Neural cell (in vitro differentiated cells): ENCODE measurements at regions not wholly inside any gene's neighbourhood (a gene's known extent, or its start where the extent isn't known, plus 50 kb on each side); places are given as distances from the start of the nearest gene placed in this dataset.

ENCODE experiments used
- H2AFZ ChIP-seq: fragments of 200-600, 300-800 bp; sonication (generic), shearing (Covaris generic); 2 replicates; pipeline ENCODE4 v1.6.0; 2014; ENCODE audit warnings: low read depth, mild to moderate bottlenecking, antibody characterized with exemption, low read length, moderate library complexity
- H3F3A ChIP-seq: fragments of 200-600 bp; shearing (Covaris generic); 2 replicates; pipeline ENCODE4 v1.6.1; 2016; ENCODE audit warnings: mild to moderate bottlenecking, moderate library complexity, mixed read lengths, antibody characterized with exemption, low read length; ENCODE audit not compliant: insufficient read depth, poor library complexity, severe bottlenecking
- H3K27ac ChIP-seq: fragments of 200-600, 300-800 bp; sonication (generic), shearing (Covaris generic); 2 replicates; pipeline ENCODE4 v1.5.1; 2014; ENCODE audit warnings: mild to moderate bottlenecking, low read length, moderate library complexity
- H3K27me3 ChIP-seq: fragments of 300-800, 200-600 bp; sonication (generic), shearing (Covaris generic); 2 replicates; pipeline ENCODE4 v1.6.0; 2014; ENCODE audit warnings: mild to moderate bottlenecking, low read depth, low read length, moderate library complexity; ENCODE audit not compliant: insufficient read depth
- H3K36me3 ChIP-seq: fragments of 300-800, 200-600 bp; sonication (generic), shearing (Covaris generic); 2 replicates; pipeline ENCODE4 v1.5.1; 2014; ENCODE audit warnings: mild to moderate bottlenecking, antibody characterized with exemption, low read length, moderate library complexity; ENCODE audit not compliant: insufficient read depth
- H3K4me2 ChIP-seq: fragments of 300-800, 200-600 bp; sonication (generic), shearing (Covaris generic); 2 replicates; pipeline ENCODE4 v1.6.0; 2014; ENCODE audit warnings: mild to moderate bottlenecking, low read length
- H3K4me3 ChIP-seq: fragments of 300-800, 200-600 bp; sonication (generic), shearing (Covaris generic); 2 replicates; pipeline ENCODE4 v1.5.1; 2014; ENCODE audit warnings: mild to moderate bottlenecking, low read length, moderate library complexity
- H3K79me2 ChIP-seq: fragments of 200-600 bp; shearing (Covaris generic); replicated peaks from 2 replicates; pipeline ENCODE4 v1.6.0; 2014; ENCODE audit warnings: mild to moderate bottlenecking, low read length, moderate library complexity; ENCODE audit not compliant: insufficient read depth
- H3K9ac ChIP-seq: fragments of 300-800, 200-600 bp; sonication (generic), shearing (Covaris generic); 2 replicates; pipeline ENCODE4 v1.6.1; 2016; ENCODE audit warnings: mild to moderate bottlenecking, low read length, mixed read lengths
- H3K9me2 ChIP-seq: fragments of 200-600 bp; shearing (Covaris generic); 2 replicates; pipeline ENCODE4 v1.6.1; 2016; ENCODE audit warnings: mild to moderate bottlenecking, low read length, mixed read lengths; ENCODE audit not compliant: insufficient read depth
- H3K9me3 ChIP-seq: fragments of 200-600, 300-800 bp; sonication (generic), shearing (Covaris generic); 2 replicates; pipeline ENCODE4 v1.6.1; 2016; ENCODE audit warnings: mild to moderate bottlenecking, mixed run types, low read length, moderate library complexity, mixed read lengths
- H4K20me1 ChIP-seq: fragments of 200-600 bp; shearing (Covaris generic); 2 replicates; pipeline ENCODE4 v1.6.1; 2016; ENCODE audit warnings: mild to moderate bottlenecking, mixed run types; ENCODE audit not compliant: insufficient read depth
- CTCF ChIP-seq: fragments of 450-650 bp; IDR thresholded peaks from 2 replicates; pipeline ENCODE4 v1.5.1; 2014; ENCODE audit warnings: antibody characterized with exemption, mild to moderate bottlenecking, moderate library complexity; ENCODE audit not compliant: poor library complexity, severe bottlenecking
- EP300 ChIP-seq: fragments of 450-650 bp; conservative IDR thresholded peaks from 2 replicates; pipeline ENCODE4 v1.6.1; 2014; ENCODE audit warnings: antibody characterized with exemption, mild to moderate bottlenecking, moderate library complexity; ENCODE audit not compliant: poor library complexity, severe bottlenecking
- EZH2 ChIP-seq: fragments of 200-600, 300-800 bp; shearing (Covaris generic), sonication (generic); IDR thresholded peaks from 2 replicates; pipeline ENCODE4 v1.6.1; 2014; ENCODE audit warnings: antibody characterized with exemption, low read length, borderline replicate concordance, mild to moderate bottlenecking; ENCODE audit not compliant: insufficient read depth, poor library complexity, severe bottlenecking
- MXI1 ChIP-seq: fragments of 450-650 bp; conservative IDR thresholded peaks from 2 replicates; pipeline ENCODE4 v1.6.1; 2014; ENCODE audit warnings: antibody characterized with exemption, mild to moderate bottlenecking; ENCODE audit not compliant: poor library complexity, severe bottlenecking
- POLR2AphosphoS5 ChIP-seq: IDR thresholded peaks from 2 replicates; pipeline ENCODE4 v1.6.1; 2012
- RAD21 ChIP-seq: fragments of 450-650 bp; conservative IDR thresholded peaks from 2 replicates; pipeline ENCODE4 v1.6.1; 2014; ENCODE audit warnings: antibody characterized with exemption, mild to moderate bottlenecking, moderate library complexity
- REST ChIP-seq: IDR thresholded peaks from 2 replicates; pipeline ENCODE4 v1.6.1; 2012; ENCODE audit warnings: borderline replicate concordance
- SMC3 ChIP-seq: fragments of 450-650 bp; conservative IDR thresholded peaks from 2 replicates; pipeline ENCODE4 v1.6.1; 2014; ENCODE audit warnings: antibody characterized with exemption, mild to moderate bottlenecking, moderate library complexity; ENCODE audit not compliant: poor library complexity
- TAF1 ChIP-seq: IDR thresholded peaks from 2 replicates; pipeline ENCODE4 v1.6.1; 2012; ENCODE audit warnings: low read depth

GRCh38 chr10:28906415-28906814, 229.1 kb downstream of the BAMBI start:
- H3K4me2 ChIP-seq = no peak overlapping the region
- H4K20me1 ChIP-seq = no peaks in the 10 kb centered on the region
- H3K4me3 ChIP-seq = no peak overlapping the region
- H3K9ac ChIP-seq = no peak overlapping the region
- no peaks in the 10 kb centered on the region for H3K9me3 ChIP-seq
- no peaks in the 10 kb centered on the region for H3K36me3 ChIP-seq
- peaks cover 4% of the 10 kb centered on the region for H3K27me3 ChIP-seq
- H3K27ac ChIP-seq = no peak overlapping the region
- no peaks in the 10 kb centered on the region for H3K9me2 ChIP-seq
- TF ChIP-seq EZH2 (no peak), REST (no peak), MXI1 (no peak), TAF1 (no peak), SMC3 (no peak), POLR2AphosphoS5 (no peak), EP300 (no peak), CTCF (no peak)
- no peaks in the 10 kb centered on the region for H3K79me2 ChIP-seq
- no peak overlapping the region for H2AFZ ChIP-seq
- no peaks in the 10 kb centered on the region for H3F3A ChIP-seq

GRCh38 chr10:28906934-28907333, 229.6 kb downstream of the BAMBI start:
- TF ChIP-seq CTCF = no peak
- no peak for TF ChIP-seq EZH2
- no peak for TF ChIP-seq POLR2AphosphoS5
- TF ChIP-seq SMC3 = no peak
- no peak for TF ChIP-seq MXI1
- no peak for TF ChIP-seq TAF1
- TF ChIP-seq EP300 = no peak
- no peak for TF ChIP-seq REST
- TF ChIP-seq RAD21 = no peak
- Histone ChIP-seq H3K79me2 (no peaks in the 10 kb centered on the region), H3K9me3 (no peaks in the 10 kb centered on the region), H3K27ac (no peak overlapping the region), H2AFZ (no peak overlapping the region), H4K20me1 (no peaks in the 10 kb centered on the region), H3K36me3 (no peaks in the 10 kb centered on the region), H3F3A (no peaks in the 10 kb centered on the region), H3K27me3 (peaks cover 4% of the 10 kb centered on the region), H3K9me2 (no peaks in the 10 kb centered on the region), H3K4me3 (no peak overlapping the region), H3K9ac (no peak overlapping the region), H3K4me2 (no peak overlapping the region)
